ENCODE measurements at regions not wholly inside any gene's neighbourhood (a gene's known extent, or its start where the extent isn't known, plus 50 kb on each side); places are given as distances from the start of the nearest gene placed in this dataset.

DNA sequence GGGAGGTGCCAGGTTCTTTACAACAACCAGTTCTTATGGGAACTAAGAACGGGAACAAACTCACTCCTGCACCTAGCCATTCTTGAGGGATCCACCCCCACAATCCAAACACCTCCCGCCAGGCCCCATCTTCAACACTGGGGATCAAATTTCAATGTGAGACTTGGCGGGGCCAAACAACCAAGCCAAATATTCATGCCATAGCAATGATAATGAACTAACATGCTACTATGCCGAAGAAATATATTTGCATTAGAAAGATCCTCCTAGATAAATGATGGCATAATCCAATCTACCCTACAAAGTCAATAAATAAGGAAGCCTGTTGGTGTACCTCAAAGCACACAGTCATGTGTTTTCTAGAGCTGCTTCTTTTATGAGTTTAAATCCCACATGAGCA is 57.6 kb downstream of the CCDC71L start:
- CTCF ChIA-PET, result no interaction called here

DNA sequence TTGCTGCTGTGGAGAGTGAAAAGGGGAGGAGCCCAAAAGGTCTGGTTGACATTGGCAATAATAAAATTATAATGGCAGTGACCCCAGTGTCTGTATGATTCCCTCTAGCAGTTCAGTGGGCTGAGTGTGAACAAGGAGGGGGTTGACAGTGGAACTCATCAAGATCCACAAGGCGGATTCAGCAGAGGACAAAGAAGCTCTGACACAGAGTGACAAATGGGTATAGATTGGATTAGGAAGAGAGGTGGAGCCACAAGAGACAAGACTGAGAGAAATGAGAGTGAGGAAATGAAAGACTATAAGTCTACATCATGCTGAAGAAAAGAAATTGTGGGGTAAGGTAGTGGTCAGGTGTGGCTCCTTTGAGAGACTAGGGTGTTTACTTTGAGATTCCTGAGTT is 58.9 kb downstream of the CCDC71L start:
- H3K36me3 ChIP-seq (ENCODE audit: control insufficient read depth in 2 of 2, insufficient read depth in 1 of 2, low read length in 2 of 2), result no peaks in the 10 kb centered on the region
- CTCF ChIA-PET, result interaction anchor here (0.7 kb wide), 1 partner anchor 346 kb away, joined by 3 read pairs; no protein-coding TSS in a partner anchor
- no peak overlapping the region for H3K27ac ChIP-seq (ENCODE audit: extremely low read depth, low read depth, low read length)
- no peaks in the 10 kb centered on the region for H3K4me1 ChIP-seq (ENCODE audit: control insufficient read depth, insufficient read depth, low read length)
- POLR2A ChIA-PET, result no interaction called here
- TF ChIP-seq ZNF114 (tag by site-specific recombination; IDR thresholded peaks at IDR 0.05) (no peak), OSR2 (tag by site-specific recombination; IDR thresholded peaks at IDR 0.05) (no peak), YY1 (tag by site-specific recombination; IDR thresholded peaks at IDR 0.05) (no peak), EGR2 (tag by site-specific recombination; IDR thresholded peaks at IDR 0.05; ENCODE audit: low read depth) (no peak), SALL2 (tag by site-specific recombination; IDR thresholded peaks at IDR 0.05; ENCODE audit: borderline replicate concordance) (no peak), ZNF184 (tag by site-specific recombination; IDR thresholded peaks at IDR 0.05) (no peak)
- TF ChIP-seq, protein P1, sequence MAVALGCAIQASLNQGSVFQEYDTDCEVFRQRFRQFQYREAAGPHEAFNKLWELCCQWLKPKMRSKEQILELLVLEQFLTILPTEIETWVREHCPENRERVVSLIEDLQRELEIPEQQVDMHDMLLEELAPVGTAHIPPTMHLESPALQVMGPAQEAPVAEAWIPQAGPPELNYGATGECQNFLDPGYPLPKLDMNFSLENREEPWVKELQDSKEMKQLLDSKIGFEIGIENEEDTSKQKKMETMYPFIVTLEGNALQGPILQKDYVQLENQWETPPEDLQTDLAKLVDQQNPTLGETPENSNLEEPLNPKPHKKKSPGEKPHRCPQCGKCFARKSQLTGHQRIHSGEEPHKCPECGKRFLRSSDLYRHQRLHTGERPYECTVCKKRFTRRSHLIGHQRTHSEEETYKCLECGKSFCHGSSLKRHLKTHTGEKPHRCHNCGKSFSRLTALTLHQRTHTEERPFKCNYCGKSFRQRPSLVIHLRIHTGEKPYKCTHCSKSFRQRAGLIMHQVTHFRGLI (tag by site-specific recombination; IDR thresholded peaks at IDR 0.05), result no peak
- TF ChIP-seq, protein P2, sequence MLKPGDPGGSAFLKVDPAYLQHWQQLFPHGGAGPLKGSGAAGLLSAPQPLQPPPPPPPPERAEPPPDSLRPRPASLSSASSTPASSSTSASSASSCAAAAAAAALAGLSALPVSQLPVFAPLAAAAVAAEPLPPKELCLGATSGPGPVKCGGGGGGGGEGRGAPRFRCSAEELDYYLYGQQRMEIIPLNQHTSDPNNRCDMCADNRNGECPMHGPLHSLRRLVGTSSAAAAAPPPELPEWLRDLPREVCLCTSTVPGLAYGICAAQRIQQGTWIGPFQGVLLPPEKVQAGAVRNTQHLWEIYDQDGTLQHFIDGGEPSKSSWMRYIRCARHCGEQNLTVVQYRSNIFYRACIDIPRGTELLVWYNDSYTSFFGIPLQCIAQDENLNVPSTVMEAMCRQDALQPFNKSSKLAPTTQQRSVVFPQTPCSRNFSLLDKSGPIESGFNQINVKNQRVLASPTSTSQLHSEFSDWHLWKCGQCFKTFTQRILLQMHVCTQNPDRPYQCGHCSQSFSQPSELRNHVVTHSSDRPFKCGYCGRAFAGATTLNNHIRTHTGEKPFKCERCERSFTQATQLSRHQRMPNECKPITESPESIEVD (tag by site-specific recombination; IDR thresholded peaks at IDR 0.05), result no peak
- TF ChIP-seq, protein P3, sequence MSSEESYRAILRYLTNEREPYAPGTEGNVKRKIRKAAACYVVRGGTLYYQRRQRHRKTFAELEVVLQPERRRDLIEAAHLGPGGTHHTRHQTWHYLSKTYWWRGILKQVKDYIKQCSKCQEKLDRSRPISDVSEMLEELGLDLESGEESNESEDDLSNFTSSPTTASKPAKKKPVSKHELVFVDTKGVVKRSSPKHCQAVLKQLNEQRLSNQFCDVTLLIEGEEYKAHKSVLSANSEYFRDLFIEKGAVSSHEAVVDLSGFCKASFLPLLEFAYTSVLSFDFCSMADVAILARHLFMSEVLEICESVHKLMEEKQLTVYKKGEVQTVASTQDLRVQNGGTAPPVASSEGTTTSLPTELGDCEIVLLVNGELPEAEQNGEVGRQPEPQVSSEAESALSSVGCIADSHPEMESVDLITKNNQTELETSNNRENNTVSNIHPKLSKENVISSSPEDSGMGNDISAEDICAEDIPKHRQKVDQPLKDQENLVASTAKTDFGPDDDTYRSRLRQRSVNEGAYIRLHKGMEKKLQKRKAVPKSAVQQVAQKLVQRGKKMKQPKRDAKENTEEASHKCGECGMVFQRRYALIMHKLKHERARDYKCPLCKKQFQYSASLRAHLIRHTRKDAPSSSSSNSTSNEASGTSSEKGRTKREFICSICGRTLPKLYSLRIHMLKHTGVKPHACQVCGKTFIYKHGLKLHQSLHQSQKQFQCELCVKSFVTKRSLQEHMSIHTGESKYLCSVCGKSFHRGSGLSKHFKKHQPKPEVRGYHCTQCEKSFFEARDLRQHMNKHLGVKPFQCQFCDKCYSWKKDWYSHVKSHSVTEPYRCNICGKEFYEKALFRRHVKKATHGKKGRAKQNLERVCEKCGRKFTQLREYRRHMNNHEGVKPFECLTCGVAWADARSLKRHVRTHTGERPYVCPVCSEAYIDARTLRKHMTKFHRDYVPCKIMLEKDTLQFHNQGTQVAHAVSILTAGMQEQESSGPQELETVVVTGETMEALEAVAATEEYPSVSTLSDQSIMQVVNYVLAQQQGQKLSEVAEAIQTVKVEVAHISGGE (tag by site-specific recombination; conservative IDR thresholded peaks at IDR 0.05; ENCODE audit: low read depth), result no peak
- TF ChIP-seq, protein P4, sequence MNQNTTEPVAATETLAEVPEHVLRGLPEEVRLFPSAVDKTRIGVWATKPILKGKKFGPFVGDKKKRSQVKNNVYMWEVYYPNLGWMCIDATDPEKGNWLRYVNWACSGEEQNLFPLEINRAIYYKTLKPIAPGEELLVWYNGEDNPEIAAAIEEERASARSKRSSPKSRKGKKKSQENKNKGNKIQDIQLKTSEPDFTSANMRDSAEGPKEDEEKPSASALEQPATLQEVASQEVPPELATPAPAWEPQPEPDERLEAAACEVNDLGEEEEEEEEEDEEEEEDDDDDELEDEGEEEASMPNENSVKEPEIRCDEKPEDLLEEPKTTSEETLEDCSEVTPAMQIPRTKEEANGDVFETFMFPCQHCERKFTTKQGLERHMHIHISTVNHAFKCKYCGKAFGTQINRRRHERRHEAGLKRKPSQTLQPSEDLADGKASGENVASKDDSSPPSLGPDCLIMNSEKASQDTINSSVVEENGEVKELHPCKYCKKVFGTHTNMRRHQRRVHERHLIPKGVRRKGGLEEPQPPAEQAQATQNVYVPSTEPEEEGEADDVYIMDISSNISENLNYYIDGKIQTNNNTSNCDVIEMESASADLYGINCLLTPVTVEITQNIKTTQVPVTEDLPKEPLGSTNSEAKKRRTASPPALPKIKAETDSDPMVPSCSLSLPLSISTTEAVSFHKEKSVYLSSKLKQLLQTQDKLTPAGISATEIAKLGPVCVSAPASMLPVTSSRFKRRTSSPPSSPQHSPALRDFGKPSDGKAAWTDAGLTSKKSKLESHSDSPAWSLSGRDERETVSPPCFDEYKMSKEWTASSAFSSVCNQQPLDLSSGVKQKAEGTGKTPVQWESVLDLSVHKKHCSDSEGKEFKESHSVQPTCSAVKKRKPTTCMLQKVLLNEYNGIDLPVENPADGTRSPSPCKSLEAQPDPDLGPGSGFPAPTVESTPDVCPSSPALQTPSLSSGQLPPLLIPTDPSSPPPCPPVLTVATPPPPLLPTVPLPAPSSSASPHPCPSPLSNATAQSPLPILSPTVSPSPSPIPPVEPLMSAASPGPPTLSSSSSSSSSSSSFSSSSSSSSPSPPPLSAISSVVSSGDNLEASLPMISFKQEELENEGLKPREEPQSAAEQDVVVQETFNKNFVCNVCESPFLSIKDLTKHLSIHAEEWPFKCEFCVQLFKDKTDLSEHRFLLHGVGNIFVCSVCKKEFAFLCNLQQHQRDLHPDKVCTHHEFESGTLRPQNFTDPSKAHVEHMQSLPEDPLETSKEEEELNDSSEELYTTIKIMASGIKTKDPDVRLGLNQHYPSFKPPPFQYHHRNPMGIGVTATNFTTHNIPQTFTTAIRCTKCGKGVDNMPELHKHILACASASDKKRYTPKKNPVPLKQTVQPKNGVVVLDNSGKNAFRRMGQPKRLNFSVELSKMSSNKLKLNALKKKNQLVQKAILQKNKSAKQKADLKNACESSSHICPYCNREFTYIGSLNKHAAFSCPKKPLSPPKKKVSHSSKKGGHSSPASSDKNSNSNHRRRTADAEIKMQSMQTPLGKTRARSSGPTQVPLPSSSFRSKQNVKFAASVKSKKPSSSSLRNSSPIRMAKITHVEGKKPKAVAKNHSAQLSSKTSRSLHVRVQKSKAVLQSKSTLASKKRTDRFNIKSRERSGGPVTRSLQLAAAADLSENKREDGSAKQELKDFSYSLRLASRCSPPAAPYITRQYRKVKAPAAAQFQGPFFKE (tag by site-specific recombination; IDR thresholded peaks at IDR 0.05; ENCODE audit: borderline replicate concordance), result no peak
- H3K4me3 ChIP-seq (ENCODE audit: low read depth, low read length), result no peak overlapping the region
- H3K9me3 ChIP-seq (ENCODE audit: control insufficient read depth, insufficient read depth, low read depth, low read length), result no peaks in the 10 kb centered on the region

More for the DNA sequence above, 57.6 kb downstream of the CCDC71L start:
- Histone ChIP-seq H3K27ac (ENCODE audit: extremely low read depth, low read depth, low read length) (no peak overlapping the region), H3K36me3 (ENCODE audit: control insufficient read depth in 2 of 2, insufficient read depth in 1 of 2, low read length in 2 of 2) (no peaks in the 10 kb centered on the region), H3K4me1 (ENCODE audit: control insufficient read depth, insufficient read depth, low read length) (no peaks in the 10 kb centered on the region), H3K4me3 (ENCODE audit: low read depth, low read length) (no peak overlapping the region), H3K9me3 (ENCODE audit: control insufficient read depth, insufficient read depth, low read depth, low read length) (no peaks in the 10 kb centered on the region)
- TF ChIP-seq, protein P5, sequence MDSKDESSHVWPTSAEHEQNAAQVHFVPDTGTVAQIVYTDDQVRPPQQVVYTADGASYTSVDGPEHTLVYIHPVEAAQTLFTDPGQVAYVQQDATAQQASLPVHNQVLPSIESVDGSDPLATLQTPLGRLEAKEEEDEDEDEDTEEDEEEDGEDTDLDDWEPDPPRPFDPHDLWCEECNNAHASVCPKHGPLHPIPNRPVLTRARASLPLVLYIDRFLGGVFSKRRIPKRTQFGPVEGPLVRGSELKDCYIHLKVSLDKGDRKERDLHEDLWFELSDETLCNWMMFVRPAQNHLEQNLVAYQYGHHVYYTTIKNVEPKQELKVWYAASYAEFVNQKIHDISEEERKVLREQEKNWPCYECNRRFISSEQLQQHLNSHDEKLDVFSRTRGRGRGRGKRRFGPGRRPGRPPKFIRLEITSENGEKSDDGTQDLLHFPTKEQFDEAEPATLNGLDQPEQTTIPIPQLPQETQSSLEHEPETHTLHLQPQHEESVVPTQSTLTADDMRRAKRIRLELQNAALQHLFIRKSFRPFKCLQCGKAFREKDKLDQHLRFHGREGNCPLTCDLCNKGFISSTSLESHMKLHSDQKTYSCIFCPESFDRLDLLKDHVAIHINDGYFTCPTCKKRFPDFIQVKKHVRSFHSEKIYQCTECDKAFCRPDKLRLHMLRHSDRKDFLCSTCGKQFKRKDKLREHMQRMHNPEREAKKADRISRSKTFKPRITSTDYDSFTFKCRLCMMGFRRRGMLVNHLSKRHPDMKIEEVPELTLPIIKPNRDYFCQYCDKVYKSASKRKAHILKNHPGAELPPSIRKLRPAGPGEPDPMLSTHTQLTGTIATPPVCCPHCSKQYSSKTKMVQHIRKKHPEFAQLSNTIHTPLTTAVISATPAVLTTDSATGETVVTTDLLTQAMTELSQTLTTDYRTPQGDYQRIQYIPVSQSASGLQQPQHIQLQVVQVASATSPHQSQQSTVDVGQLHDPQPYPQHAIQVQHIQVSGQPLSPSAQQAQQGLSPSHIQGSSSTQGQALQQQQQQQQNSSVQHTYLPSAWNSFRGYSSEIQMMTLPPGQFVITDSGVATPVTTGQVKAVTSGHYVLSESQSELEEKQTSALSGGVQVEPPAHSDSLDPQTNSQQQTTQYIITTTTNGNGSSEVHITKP (tag by site-specific recombination; IDR thresholded peaks at IDR 0.05), result 0 out of 2 replicates have a peak, but pooled peaks have one; percentile 18
- TF ChIP-seq KLF8 (tag by site-specific recombination; IDR thresholded peaks at IDR 0.05), result no peak
- POLR2A ChIA-PET, result no interaction called here
